CD14-positive monocyte (primary cell): ENCODE measurements at regions not wholly inside any gene's neighbourhood (a gene's known extent, or its start where the extent isn't known, plus 50 kb on each side); places are given as distances from the start of the nearest gene placed in this dataset.
"Not testable (repeated sequence)": the region's sequence is repeated elsewhere in the genome, so short reads cannot be mapped to it uniquely, and the experiment has no call there.

Source experiments
- DNase-seq, 3 donors: peaks; one replicate each; pipeline ENCODE4 v3.0.0-alpha.2; 2011 to 2022
- H2AFZ ChIP-seq: 2 replicates; pipeline ENCODE4 v1.6.0; 2012; ENCODE audit warnings: mild to moderate bottlenecking, low read depth, low read length, inconsistent platforms; ENCODE audit not compliant: insufficient read depth, poor library complexity, severe bottlenecking
- H3K27ac ChIP-seq, 2 donors: 1 replicate in 1 of 2; 2 replicates in 1 of 2; pipeline ENCODE4 v1.5.1; 2012 to 2013; ENCODE audit warnings: low read length in 2 of 2, control low read depth in 1 of 2, inconsistent platforms in 1 of 2, low read depth in 1 of 2, mild to moderate bottlenecking in 1 of 2
- H3K27me3 ChIP-seq, 2 donors: one replicate each; pipeline versions ENCODE4 v1.6.0 to v1.6.1; 2011 to 2013; ENCODE audit warnings: low read length in 2 of 2; ENCODE audit not compliant: control insufficient read depth in 2 of 2, insufficient read depth in 2 of 2
- H3K36me3 ChIP-seq, 2 donors: replicated peaks in 1 of 2; 1 replicate in 1 of 2; 2 replicates in 1 of 2; pipeline versions ENCODE4 v1.5.1 to v1.6.1; 2012 to 2013; ENCODE audit warnings: low read length in 2 of 2, control low read depth in 1 of 2, inconsistent platforms in 1 of 2, mild to moderate bottlenecking in 1 of 2; ENCODE audit not compliant: insufficient read depth in 2 of 2, control insufficient read depth in 1 of 2
- H3K4me1 ChIP-seq, 2 donors: 1 replicate in 1 of 2; 2 replicates in 1 of 2; pipeline versions ENCODE4 v1.5.1 to v1.6.1; 2012 to 2013; ENCODE audit warnings: low read length in 2 of 2, control low read depth in 1 of 2, inconsistent platforms in 1 of 2, mild to moderate bottlenecking in 1 of 2, moderate library complexity in 1 of 2; ENCODE audit not compliant: insufficient read depth in 2 of 2, control insufficient read depth in 1 of 2
- H3K4me2 ChIP-seq: replicated peaks from 2 replicates; pipeline ENCODE3; 2012; ENCODE audit warnings: low read length, moderate library complexity, mild to moderate bottlenecking; ENCODE audit not compliant: poor library complexity, severe bottlenecking; ENCODE audit errors: extremely low read depth
- H3K4me3 ChIP-seq, 3 experiments: fragments of 200-600 bp in 1 of 3; sonication (generic) in 1 of 3; replicated peaks in 1 of 3; 1 replicate in 2 of 3; 2 replicates in 1 of 3; pipeline ENCODE4 v1.5.1; 2011 to 2013; ENCODE audit warnings: low read length in 3 of 3, mild to moderate bottlenecking in 3 of 3, control low read depth in 2 of 3, low read depth in 2 of 3, inconsistent platforms in 1 of 3, moderate library complexity in 1 of 3
- H3K79me2 ChIP-seq: 2 replicates; pipeline ENCODE4 v1.6.0; 2012; ENCODE audit warnings: mild to moderate bottlenecking, control low read depth, inconsistent platforms, low read length, moderate library complexity; ENCODE audit not compliant: insufficient read depth
- H3K9ac ChIP-seq: 2 replicates; pipeline ENCODE4 v1.6.0; 2017; ENCODE audit warnings: low read length, mild to moderate bottlenecking; ENCODE audit not compliant: insufficient read depth, poor library complexity, severe bottlenecking
- H3K9me3 ChIP-seq, 2 donors: replicated peaks in 1 of 2; 1 replicate in 1 of 2; 2 replicates in 1 of 2; pipeline versions ENCODE4 v1.5.1 to v1.6.1; 2012 to 2013; ENCODE audit warnings: low read length in 2 of 2, control low read depth in 1 of 2; ENCODE audit not compliant: control insufficient read depth in 1 of 2, insufficient read depth in 1 of 2
- H4K20me1 ChIP-seq: 2 replicates; pipeline ENCODE4 v1.6.0; 2012; ENCODE audit warnings: mild to moderate bottlenecking, low read length, control low read depth, moderate library complexity; ENCODE audit not compliant: insufficient read depth
- H3K27ac Mint-ChIP-seq, 7 donors: one replicate each; pipeline ENCODE4 v1.8.0; 2020; ENCODE audit warnings: mild to moderate bottlenecking in 7 of 7, mixed read lengths in 7 of 7, moderate library complexity in 6 of 7, inconsistent platforms in 2 of 7
- H3K27me3 Mint-ChIP-seq, 3 donors: one replicate each; pipeline ENCODE4 v1.8.0; 2021 to 2022; ENCODE audit warnings: low read depth in 3 of 3, mild to moderate bottlenecking in 3 of 3, mixed read lengths in 3 of 3, moderate library complexity in 3 of 3, inconsistent platforms in 1 of 3
- H3K36me3 Mint-ChIP-seq, 2 donors: one replicate each; pipeline ENCODE4 v1.8.0; 2020; ENCODE audit warnings: mixed read lengths in 2 of 2, inconsistent platforms in 1 of 2, mild to moderate bottlenecking in 1 of 2
- H3K4me1 Mint-ChIP-seq: one replicate; pipeline ENCODE4 v1.8.0; 2020; ENCODE audit warnings: mild to moderate bottlenecking, mixed read lengths
- H3K4me3 Mint-ChIP-seq, 2 donors: one replicate each; pipeline ENCODE4 v1.8.0; 2020; ENCODE audit warnings: mild to moderate bottlenecking in 2 of 2, mixed read lengths in 2 of 2, moderate library complexity in 1 of 2
- H3K9me3 Mint-ChIP-seq, 7 donors: one replicate each; pipeline ENCODE4 v1.8.0; 2020 to 2022; ENCODE audit warnings: mixed read lengths in 7 of 7, mild to moderate bottlenecking in 6 of 7, moderate library complexity in 6 of 7, inconsistent platforms in 2 of 7
- WGBS: methylation state at CpG from one replicate; pipeline ENCODE4 v1.1.5; 2013; ENCODE audit warnings: missing lambda C conversion rate; ENCODE audit not compliant: insufficient coverage; 5-methylcytosine and 5-hydroxymethylcytosine counted together
- intact Hi-C, 2 donors: fragments of 100-400 bp; cut with micrococcal nuclease; formaldehyde crosslinking; loops; one replicate each; pipeline versions ENCODE4 v1.15.0 to v1.15.1; 2023

GRCh38 chrX:3881898-3882552, 168.6 kb upstream of the PRKX start:
- H3K36me3 ChIP-seq, H3K4me3 ChIP-seq, H3K4me1 Mint-ChIP-seq, H3K4me1 ChIP-seq, H3K4me2 ChIP-seq, H3K27me3 Mint-ChIP-seq, H3K27ac Mint-ChIP-seq, H3K27ac ChIP-seq, H2AFZ ChIP-seq, H3K79me2 ChIP-seq, H3K36me3 Mint-ChIP-seq, H3K27me3 ChIP-seq, H3K4me3 Mint-ChIP-seq, H4K20me1 ChIP-seq, DNase-seq, H3K9me3 ChIP-seq, H3K9ac ChIP-seq, H3K9me3 Mint-ChIP-seq, intact Hi-C loops: not testable (repeated sequence)
- no CpG with 5 or more reads among the region's 91 CpGs for WGBS

DNA sequence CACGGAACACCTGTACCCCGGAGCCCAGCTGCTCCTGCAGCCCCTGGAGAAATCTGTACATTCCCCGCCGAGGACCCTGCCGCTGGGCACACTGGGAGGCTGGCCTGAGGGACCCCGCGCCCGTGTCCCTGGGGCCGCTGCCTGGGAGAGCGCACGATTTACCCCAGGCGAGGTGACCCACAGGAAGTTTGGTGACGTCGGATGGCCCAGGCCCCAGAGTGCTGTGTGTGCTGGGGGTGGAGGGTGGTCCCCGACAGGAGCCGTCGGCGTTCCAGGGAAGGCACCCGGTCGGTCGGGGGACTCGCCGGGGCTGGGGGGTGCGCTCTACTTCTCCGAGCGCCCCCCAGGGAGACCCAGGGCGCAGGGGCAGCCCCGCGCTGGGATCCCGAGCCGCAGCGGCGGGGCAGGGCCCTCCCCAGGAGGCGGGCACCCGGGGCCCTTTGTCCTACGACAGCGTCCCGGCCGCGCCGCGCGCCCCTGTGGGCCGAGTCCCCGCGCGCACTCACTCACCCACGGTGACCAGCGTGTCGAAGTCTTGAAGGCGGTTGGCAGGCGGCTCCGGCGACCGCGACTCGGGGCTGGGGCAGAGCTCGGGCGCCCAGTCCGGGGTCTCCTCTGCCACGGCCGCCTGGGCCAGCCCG, 167.9 kb upstream of the PRKX start:
- H3K36me3 ChIP-seq, H3K4me3 Mint-ChIP-seq, DNase-seq, H3K27ac ChIP-seq, H3K9ac ChIP-seq, H3K4me3 ChIP-seq, H3K9me3 ChIP-seq, H4K20me1 ChIP-seq, H3K4me1 Mint-ChIP-seq, H2AFZ ChIP-seq, intact Hi-C loops, H3K36me3 Mint-ChIP-seq, H3K9me3 Mint-ChIP-seq, H3K27me3 Mint-ChIP-seq, H3K27me3 ChIP-seq, H3K4me2 ChIP-seq, H3K27ac Mint-ChIP-seq, H3K79me2 ChIP-seq, H3K4me1 ChIP-seq: not testable (repeated sequence)
- WGBS: no CpG with 5 or more reads among the region's 63 CpGs

GRCh38 chrX:3876393-3876792, 162.9 kb upstream of the PRKX start:
- H3K27me3 Mint-ChIP-seq, intact Hi-C loops: not testable (repeated sequence)

DNA sequence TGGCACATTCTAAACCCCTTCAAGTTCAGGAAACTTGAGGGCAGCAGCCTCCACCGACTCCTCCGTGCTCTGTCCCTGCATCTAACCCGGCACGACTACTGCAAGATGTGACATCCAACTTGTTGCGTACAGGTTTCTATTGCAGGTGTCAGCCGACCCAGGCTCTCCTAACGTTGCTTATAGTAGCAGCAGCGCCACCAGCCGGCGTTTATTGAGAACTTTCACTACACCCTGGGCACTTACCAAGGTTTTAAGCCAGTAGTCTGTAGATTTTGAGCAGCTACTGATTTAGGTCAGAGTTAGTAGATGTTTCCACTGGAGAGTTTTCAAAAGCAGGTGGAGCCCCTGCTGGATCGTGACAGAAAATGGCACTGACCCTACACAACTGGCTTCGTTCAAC, 162.2 kb upstream of the PRKX start:
- H3K4me3 ChIP-seq, H3K9me3 ChIP-seq, H3K9me3 Mint-ChIP-seq, H3K27me3 Mint-ChIP-seq, H3K4me2 ChIP-seq, H3K9ac ChIP-seq, H3K36me3 Mint-ChIP-seq, H3K27me3 ChIP-seq, H3K36me3 ChIP-seq, DNase-seq, H3K4me3 Mint-ChIP-seq, H3K27ac ChIP-seq, H3K79me2 ChIP-seq, H3K4me1 ChIP-seq, H2AFZ ChIP-seq, H3K27ac Mint-ChIP-seq, intact Hi-C loops, H4K20me1 ChIP-seq, H3K4me1 Mint-ChIP-seq: not testable (repeated sequence)
- WGBS: no CpG with 5 or more reads among the region's 12 CpGs

More at GRCh38 chrX:3876393-3876792, 162.9 kb upstream of the PRKX start:
- not testable (repeated sequence) for H3K27ac ChIP-seq, H3K27ac Mint-ChIP-seq, H3K4me1 Mint-ChIP-seq, H3K4me3 ChIP-seq, H3K79me2 ChIP-seq, H3K4me3 Mint-ChIP-seq, H3K27me3 ChIP-seq, H3K36me3 Mint-ChIP-seq, H3K4me1 ChIP-seq, H3K9me3 Mint-ChIP-seq, H3K36me3 ChIP-seq, H3K9me3 ChIP-seq, H3K4me2 ChIP-seq, H4K20me1 ChIP-seq, H2AFZ ChIP-seq, H3K9ac ChIP-seq, DNase-seq
- no CpG with 5 or more reads among the region's 28 CpGs for WGBS
